Upper lobe of right lung (tissue), 1 donor: ENCODE measurements at regions not wholly inside any gene's neighbourhood (a gene's known extent, or its start where the extent isn't known, plus 50 kb on each side); places are given as distances from the start of the nearest gene placed in this dataset.

Experiments used
- ATAC-seq: fragments of 200-7000 bp; cut with Tn5 transposase; one replicate; pipeline ENCODE4 v1.9.1; 2020; ENCODE audit warnings: mild to moderate bottlenecking, moderate library complexity
- DNase-seq: peaks from one replicate; pipeline ENCODE4 v3.0.0-alpha.2; 2020
- H3K27ac ChIP-seq: fragments of 200-600 bp; one replicate; pipeline ENCODE4 v1.8.0; 2022
- H3K27me3 ChIP-seq: fragments of 200-600 bp; one replicate; pipeline ENCODE4 v1.8.0; 2022; ENCODE audit warnings: mild to moderate bottlenecking
- H3K36me3 ChIP-seq: fragments of 200-600 bp; one replicate; pipeline ENCODE4 v1.8.0; 2022
- H3K4me1 ChIP-seq: fragments of 200-600 bp; one replicate; pipeline ENCODE4 v1.8.0; 2022
- H3K4me3 ChIP-seq: fragments of 200-600 bp; one replicate; pipeline ENCODE4 v1.8.0; 2022; ENCODE audit warnings: mild to moderate bottlenecking
- H3K9me3 ChIP-seq: fragments of 200-600 bp; one replicate; pipeline ENCODE4 v1.8.0; 2022
- intact Hi-C: fragments of 100-400 bp; cut with DNase I; formaldehyde crosslinking; loops from one replicate; pipeline ENCODE4 v1.11.0; 2022
- TF ChIP-seq, protein P1 (sequence below): fragments of 200-600 bp; IDR thresholded peaks from one replicate; pipeline ENCODE4 v1.8.0; 2022; ENCODE audit warnings: antibody characterized with exemption
- donor health status: DM: no; HTN: yes; CAD: no; lungs with severe emphysema.

DNA sequence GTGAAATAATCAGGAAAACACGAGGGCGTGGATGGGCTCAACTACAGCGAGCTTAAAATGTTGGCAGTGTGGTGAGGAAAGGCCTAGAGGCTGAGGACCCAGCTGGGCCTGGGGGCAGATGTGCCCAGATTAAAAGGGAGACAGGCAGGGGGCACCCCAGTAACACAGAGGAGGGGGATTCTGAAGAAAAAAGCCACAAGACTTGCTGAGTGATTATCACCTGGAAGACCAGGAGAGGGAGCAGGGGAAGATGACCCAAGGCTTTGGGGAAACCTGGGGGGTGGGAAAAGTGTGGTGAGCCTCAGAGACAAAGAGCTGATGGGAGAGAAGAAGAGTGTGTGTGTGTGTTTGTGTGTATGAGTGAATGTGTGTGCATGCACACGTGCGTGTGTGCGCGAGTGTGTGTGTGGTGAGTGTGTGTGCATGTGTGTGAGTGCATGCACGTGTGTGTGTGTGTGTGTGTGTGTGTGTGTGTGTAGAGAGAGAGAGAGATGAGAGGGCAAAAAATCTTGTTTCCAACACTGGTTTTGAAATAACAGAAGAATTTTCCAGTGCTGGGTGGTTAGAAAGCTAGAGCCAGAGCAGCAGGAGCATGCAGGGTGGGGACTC, 500.5 kb downstream of the BUD13 start:
- no peaks in the 10 kb centered on the region for H3K9me3 ChIP-seq
- ATAC-seq (no peak), DNase-seq (no peak)
- intact Hi-C loops, result loop anchor here (10.0 kb wide), 1 partner anchor 947 kb away; no protein-coding TSS in a partner anchor
- H3K27me3 ChIP-seq, result no peaks in the 10 kb centered on the region
- no peak overlapping the region for H3K27ac ChIP-seq
- H3K4me3 ChIP-seq, result no peak overlapping the region
- no peaks in the 10 kb centered on the region for H3K4me1 ChIP-seq
- no peaks in the 10 kb centered on the region for H3K36me3 ChIP-seq
- TF ChIP-seq, protein P1, sequence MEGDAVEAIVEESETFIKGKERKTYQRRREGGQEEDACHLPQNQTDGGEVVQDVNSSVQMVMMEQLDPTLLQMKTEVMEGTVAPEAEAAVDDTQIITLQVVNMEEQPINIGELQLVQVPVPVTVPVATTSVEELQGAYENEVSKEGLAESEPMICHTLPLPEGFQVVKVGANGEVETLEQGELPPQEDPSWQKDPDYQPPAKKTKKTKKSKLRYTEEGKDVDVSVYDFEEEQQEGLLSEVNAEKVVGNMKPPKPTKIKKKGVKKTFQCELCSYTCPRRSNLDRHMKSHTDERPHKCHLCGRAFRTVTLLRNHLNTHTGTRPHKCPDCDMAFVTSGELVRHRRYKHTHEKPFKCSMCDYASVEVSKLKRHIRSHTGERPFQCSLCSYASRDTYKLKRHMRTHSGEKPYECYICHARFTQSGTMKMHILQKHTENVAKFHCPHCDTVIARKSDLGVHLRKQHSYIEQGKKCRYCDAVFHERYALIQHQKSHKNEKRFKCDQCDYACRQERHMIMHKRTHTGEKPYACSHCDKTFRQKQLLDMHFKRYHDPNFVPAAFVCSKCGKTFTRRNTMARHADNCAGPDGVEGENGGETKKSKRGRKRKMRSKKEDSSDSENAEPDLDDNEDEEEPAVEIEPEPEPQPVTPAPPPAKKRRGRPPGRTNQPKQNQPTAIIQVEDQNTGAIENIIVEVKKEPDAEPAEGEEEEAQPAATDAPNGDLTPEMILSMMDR, result no peak

DNA sequence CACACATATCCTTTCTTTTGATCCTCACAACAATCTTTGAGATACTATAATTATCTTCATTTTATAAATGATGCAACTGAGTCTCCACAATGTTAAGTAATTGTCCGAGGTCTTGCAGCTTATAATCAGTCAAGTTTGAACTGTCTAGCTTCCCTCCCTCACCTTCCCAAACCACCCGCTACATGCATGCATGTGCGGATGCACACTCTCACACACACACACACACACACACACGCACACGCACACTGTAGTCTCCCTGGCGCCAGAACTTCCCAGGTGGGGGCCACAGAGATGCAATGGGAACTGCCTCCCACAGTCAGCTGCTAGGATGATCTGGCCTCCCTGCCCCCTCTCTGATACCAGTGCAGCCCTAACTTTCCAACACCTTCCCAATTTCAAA, 501.3 kb downstream of the BUD13 start:
- DNase-seq, result no peak
- H3K36me3 ChIP-seq, result no peaks in the 10 kb centered on the region
- intact Hi-C loops, result loop anchor here (10.0 kb wide), 1 partner anchor 947 kb away; no protein-coding TSS in a partner anchor
- H3K4me3 ChIP-seq, result no peak overlapping the region
- ATAC-seq, result no peak
- no peaks in the 10 kb centered on the region for H3K27me3 ChIP-seq
- H3K9me3 ChIP-seq, result no peaks in the 10 kb centered on the region
- TF ChIP-seq, protein P1, result no peak
- no peaks in the 10 kb centered on the region for H3K4me1 ChIP-seq
- H3K27ac ChIP-seq, result no peak overlapping the region

DNA sequence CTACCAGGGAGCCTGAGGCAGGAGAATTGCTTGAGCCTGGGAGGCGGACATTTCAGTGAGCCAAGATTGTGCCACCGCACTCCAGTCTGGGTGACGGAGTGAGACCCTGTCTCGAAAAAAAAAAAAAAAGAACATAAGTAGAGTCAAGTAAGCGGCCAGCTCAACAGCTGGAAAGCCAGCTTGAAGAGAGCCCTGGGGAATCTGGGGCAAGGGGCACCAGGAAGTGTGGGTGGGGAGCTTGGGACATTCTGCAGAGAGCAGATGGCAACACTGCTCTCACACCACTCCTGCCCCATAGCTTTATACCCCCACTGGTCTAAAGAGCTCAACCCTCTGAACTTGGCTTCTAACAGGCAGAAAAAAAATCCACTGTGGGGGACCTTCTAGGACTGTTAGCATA, 505.6 kb downstream of the BUD13 start:
- ATAC-seq (peak; percentile 62), DNase-seq (no peak)
- no peaks in the 10 kb centered on the region for H3K36me3 ChIP-seq
- H3K9me3 ChIP-seq, result no peaks in the 10 kb centered on the region
- H3K27me3 ChIP-seq, result no peaks in the 10 kb centered on the region
- H3K4me1 ChIP-seq, result no peaks in the 10 kb centered on the region
- H3K4me3 ChIP-seq, result no peak overlapping the region
- intact Hi-C loops, result no loop called here
- TF ChIP-seq, protein P1, result no peak
- no peak overlapping the region for H3K27ac ChIP-seq

DNA sequence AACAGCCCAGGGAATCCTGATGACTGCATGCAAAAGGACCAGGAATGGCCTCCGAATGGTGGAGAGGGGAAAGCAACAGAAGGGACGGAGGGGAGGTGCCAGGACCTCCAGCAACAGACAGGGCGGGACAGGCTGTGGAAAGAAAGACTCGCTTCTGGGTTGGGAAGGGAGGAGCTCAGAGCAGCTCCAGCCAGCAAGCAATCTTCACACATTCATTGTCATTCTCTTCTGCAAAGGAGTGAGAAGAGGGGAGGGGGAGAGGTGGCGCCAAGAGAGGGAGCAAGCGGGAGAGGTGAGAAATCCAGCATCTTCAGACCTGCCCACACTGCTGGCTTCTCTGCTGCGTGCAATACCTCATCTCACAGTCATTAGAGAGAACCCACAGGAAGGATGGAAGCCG, 509.0 kb downstream of the BUD13 start:
- ATAC-seq, result no peak
- no peak for DNase-seq
- intact Hi-C loops, result no loop called here
- no peaks in the 10 kb centered on the region for H3K27me3 ChIP-seq
- H3K27ac ChIP-seq, result no peak overlapping the region
- TF ChIP-seq, protein P1, result no peak
- H3K4me3 ChIP-seq, result no peak overlapping the region
- no peaks in the 10 kb centered on the region for H3K36me3 ChIP-seq
- H3K9me3 ChIP-seq, result no peaks in the 10 kb centered on the region
- no peaks in the 10 kb centered on the region for H3K4me1 ChIP-seq

DNA sequence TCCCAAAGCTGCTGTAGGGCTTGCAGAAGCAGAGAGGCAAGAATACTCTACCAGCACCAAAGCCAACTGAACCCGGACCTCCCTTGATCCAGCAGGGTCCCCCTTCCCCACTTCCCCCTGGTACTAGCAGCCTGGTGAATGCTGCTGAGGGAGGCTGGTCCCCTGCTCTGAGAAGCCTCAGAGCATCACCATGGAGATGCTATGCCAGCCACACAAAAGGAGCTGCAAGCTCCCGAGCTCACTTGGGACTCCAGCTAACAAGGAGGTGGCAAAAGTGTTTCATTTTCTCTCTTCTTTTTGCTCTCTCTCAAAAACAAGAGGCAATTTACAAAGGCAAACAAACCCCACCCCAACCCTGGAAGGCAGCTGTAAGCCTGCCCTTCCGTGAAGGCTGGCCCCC, 509.8 kb downstream of the BUD13 start:
- TF ChIP-seq, protein P1, result no peak
- no peak for ATAC-seq
- Histone ChIP-seq H3K9me3 (no peaks in the 10 kb centered on the region), H3K27me3 (no peaks in the 10 kb centered on the region), H3K4me3 (no peak overlapping the region), H3K36me3 (no peaks in the 10 kb centered on the region), H3K27ac (no peak overlapping the region), H3K4me1 (no peaks in the 10 kb centered on the region)
- DNase-seq, result no peak
- intact Hi-C loops, result no loop called here

DNA sequence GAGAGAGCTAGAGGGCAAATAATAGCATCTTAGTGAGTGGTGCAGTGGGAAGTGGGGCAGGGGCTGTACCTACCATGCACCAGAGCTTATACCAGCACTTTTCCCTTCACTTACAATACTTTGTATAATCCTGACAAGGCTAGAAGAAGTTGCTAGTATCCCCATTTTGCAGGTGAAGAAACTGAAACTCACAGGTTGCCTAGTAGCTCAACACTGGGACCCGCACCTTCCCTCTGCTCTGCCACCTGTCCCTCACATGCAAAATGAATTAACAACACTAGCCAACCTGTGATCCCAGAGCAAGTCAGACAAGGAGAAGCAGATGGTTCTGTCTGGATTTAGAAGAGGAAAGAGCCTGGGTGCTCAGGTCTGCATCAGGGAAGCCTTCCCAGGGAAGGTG, 510.4 kb downstream of the BUD13 start:
- H3K27ac ChIP-seq, result no peak overlapping the region
- TF ChIP-seq, protein P1, result no peak
- no peaks in the 10 kb centered on the region for H3K36me3 ChIP-seq
- intact Hi-C loops, result no loop called here
- DNase-seq (no peak), ATAC-seq (no peak)
- no peaks in the 10 kb centered on the region for H3K4me1 ChIP-seq
- no peaks in the 10 kb centered on the region for H3K9me3 ChIP-seq
- H3K27me3 ChIP-seq, result no peaks in the 10 kb centered on the region
- H3K4me3 ChIP-seq, result no peak overlapping the region
